ENCODE measurements at regions not wholly inside any gene's neighbourhood (a gene's known extent, or its start where the extent isn't known, plus 50 kb on each side); places are given as distances from the start of the nearest gene placed in this dataset.

GRCh38 chrX:137297167-137297566, 263.4 kb upstream of the GPR101 start:
- TF ChIP-seq, protein P1, sequence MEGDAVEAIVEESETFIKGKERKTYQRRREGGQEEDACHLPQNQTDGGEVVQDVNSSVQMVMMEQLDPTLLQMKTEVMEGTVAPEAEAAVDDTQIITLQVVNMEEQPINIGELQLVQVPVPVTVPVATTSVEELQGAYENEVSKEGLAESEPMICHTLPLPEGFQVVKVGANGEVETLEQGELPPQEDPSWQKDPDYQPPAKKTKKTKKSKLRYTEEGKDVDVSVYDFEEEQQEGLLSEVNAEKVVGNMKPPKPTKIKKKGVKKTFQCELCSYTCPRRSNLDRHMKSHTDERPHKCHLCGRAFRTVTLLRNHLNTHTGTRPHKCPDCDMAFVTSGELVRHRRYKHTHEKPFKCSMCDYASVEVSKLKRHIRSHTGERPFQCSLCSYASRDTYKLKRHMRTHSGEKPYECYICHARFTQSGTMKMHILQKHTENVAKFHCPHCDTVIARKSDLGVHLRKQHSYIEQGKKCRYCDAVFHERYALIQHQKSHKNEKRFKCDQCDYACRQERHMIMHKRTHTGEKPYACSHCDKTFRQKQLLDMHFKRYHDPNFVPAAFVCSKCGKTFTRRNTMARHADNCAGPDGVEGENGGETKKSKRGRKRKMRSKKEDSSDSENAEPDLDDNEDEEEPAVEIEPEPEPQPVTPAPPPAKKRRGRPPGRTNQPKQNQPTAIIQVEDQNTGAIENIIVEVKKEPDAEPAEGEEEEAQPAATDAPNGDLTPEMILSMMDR (conservative IDR thresholded peaks at IDR 0.05 in 1 of 2, IDR thresholded peaks at IDR 0.05 in 1 of 2; ENCODE audit: low read depth in 1 of 2, low read length in 2 of 2): no peak
- TF ChIP-seq EZH2 (IDR thresholded peaks at IDR 0.05; ENCODE audit: low read length, missing control alignments): no peak
